HCT116 (cell line): ENCODE measurements at regions not wholly inside any gene's neighbourhood (a gene's known extent, or its start where the extent isn't known, plus 50 kb on each side); places are given as distances from the start of the nearest gene placed in this dataset.
A peak's percentile ranks its signal among the peaks of the same experiment; 100 is the strongest.

Source experiments
- ATAC-seq: fragments of 200-7000 bp; cut with Tn5 transposase; 2 replicates; pipeline ENCODE4 v1.9.1; 2020; ENCODE audit warnings: mild to moderate bottlenecking, moderate library complexity
- BruUV-seq: library from RNA; stranded (reverse); fragments of 400-500 nt; replicated peaks from 2 replicates; lab custom pipeline; 2021; lab: Mats Ljungman, UMichigan
- CTCF ChIA-PET: fragments of 300-600 bp; sonication (Branson Sonifier 250); formaldehyde crosslinking; loops from one replicate; lab custom pipeline; 2021; ENCODE audit warnings: antibody characterized with exemption; lab: Charles Lee
- POLR2A ChIA-PET: fragments of 300-600, 350-600 bp; sonication (Branson Sonifier 250); formaldehyde crosslinking; loops from one replicate; lab custom pipeline; 2021; ENCODE audit warnings: antibody characterized with exemption; lab: Charles Lee
- RAD21 ChIA-PET, 2 experiments: fragments of 300-600 bp; sonication (Branson Sonifier 250); formaldehyde crosslinking; loops; one replicate each; lab custom pipeline; 2023; ENCODE audit warnings: low total read pairs in 2 of 2; ENCODE audit not compliant: uncharacterized antibody in 2 of 2, unreplicated experiment in 2 of 2, low non-redundant PET in 1 of 2; lab: Charles Lee
- DNase-seq: peaks from one replicate; pipeline ENCODE4 v3.0.0-alpha.2; 2010; ENCODE audit warnings: low read depth, low spot score
- H2AFZ ChIP-seq: fragments of 200-600 bp; shearing (Covaris generic), sonication (generic); 2 replicates; pipeline ENCODE4 v1.6.1; 2017; ENCODE audit warnings: low read depth, mixed run types, mixed read lengths, antibody characterized with exemption, low read length; ENCODE audit not compliant: poor library complexity, severe bottlenecking
- H3K27ac ChIP-seq: 2 replicates; pipeline ENCODE4 v1.5.1; 2012; ENCODE audit warnings: low read depth, low read length
- H3K27me3 ChIP-seq: fragments of 200-600 bp; sonication (generic); 2 replicates; pipeline ENCODE4 v1.6.1; 2016; ENCODE audit warnings: mixed run types, low read length, mixed read lengths; ENCODE audit not compliant: insufficient read depth
- H3K36me3 ChIP-seq, 2 experiments: fragments of 200-500 bp in 1 of 2; fragments of 200-600 bp in 1 of 2; sonication (Bioruptor generic) in 1 of 2; sonication (generic) in 1 of 2; 2 replicates each; pipeline versions ENCODE4 v1.5.1 to v1.6.1; 2014 to 2016; ENCODE audit warnings: low read length in 2 of 2, inconsistent platforms in 1 of 2, mixed read lengths in 1 of 2, mixed run types in 1 of 2; ENCODE audit not compliant: insufficient read depth in 2 of 2, control insufficient read depth in 1 of 2
- H3K4me1 ChIP-seq, 2 experiments: fragments of 200-600 bp in 1 of 2; sonication (generic) in 1 of 2; 2 replicates each; pipeline versions ENCODE4 v1.5.1 to v1.6.1; 2012 to 2017; ENCODE audit warnings: low read length in 2 of 2, inconsistent platforms in 1 of 2, mild to moderate bottlenecking in 1 of 2, mixed read lengths in 1 of 2, mixed run types in 1 of 2, moderate library complexity in 1 of 2; ENCODE audit not compliant: insufficient read depth in 2 of 2, control insufficient read depth in 1 of 2
- H3K4me2 ChIP-seq: fragments of 200-600 bp; sonication (generic); 2 replicates; pipeline ENCODE4 v1.6.1; 2017; ENCODE audit warnings: mixed run types, low read length, mixed read lengths
- H3K4me3 ChIP-seq, 2 experiments: fragments of 200-600 bp in 1 of 2; sonication (generic) in 1 of 2; replicated peaks in 1 of 2; 2 replicates each; pipeline ENCODE4 v1.5.1; 2011 to 2016; ENCODE audit warnings: low read length in 2 of 2, control low read depth in 1 of 2, low read depth in 1 of 2, mild to moderate bottlenecking in 1 of 2, mixed read lengths in 1 of 2, mixed run types in 1 of 2
- H3K79me2 ChIP-seq: fragments of 200-600 bp; sonication (generic); 2 replicates; pipeline ENCODE4 v1.6.1; 2017; ENCODE audit warnings: mild to moderate bottlenecking, mixed run types, low read length, moderate library complexity, mixed read lengths; ENCODE audit not compliant: insufficient read depth
- H3K9ac ChIP-seq: fragments of 200-600 bp; sonication (generic); 2 replicates; pipeline ENCODE4 v1.6.1; 2016; ENCODE audit warnings: low read length, mixed read lengths
- H3K9me2 ChIP-seq: fragments of 200-600 bp; sonication (generic), shearing (Covaris generic); 2 replicates; pipeline ENCODE4 v1.6.1; 2017; ENCODE audit warnings: mixed run types, mild to moderate bottlenecking, moderate library complexity; ENCODE audit not compliant: insufficient read depth
- H3K9me3 ChIP-seq, 2 experiments: fragments of 200-500 bp in 1 of 2; fragments of 200-600 bp in 1 of 2; sonication (Bioruptor generic) in 1 of 2; sonication (generic) in 1 of 2; 2 replicates each; pipeline ENCODE4 v1.6.1; 2014 to 2017; ENCODE audit warnings: low read length in 2 of 2, mixed read lengths in 2 of 2, inconsistent platforms in 1 of 2, low read depth in 1 of 2, mild to moderate bottlenecking in 1 of 2, mixed run types in 1 of 2, moderate library complexity in 1 of 2; ENCODE audit not compliant: control insufficient read depth in 1 of 2, insufficient read depth in 1 of 2
- H4K20me1 ChIP-seq: fragments of 200-600 bp; sonication (generic), shearing (Covaris generic); 2 replicates; pipeline ENCODE4 v1.6.1; 2017; ENCODE audit warnings: mixed run types, mild to moderate bottlenecking, moderate library complexity; ENCODE audit not compliant: insufficient read depth
- ATF3 ChIP-seq: IDR thresholded peaks from 2 replicates; pipeline ENCODE4 v1.6.1; 2012
- CTCF ChIP-seq, 3 experiments: fragments of 200-600 bp in 1 of 3; sonication (generic) in 1 of 3; IDR thresholded peaks in 2 of 3; conservative IDR thresholded peaks in 1 of 3; 2 replicates each; pipeline ENCODE4 v1.5.1; 2012 to 2017; ENCODE audit warnings: low read depth in 2 of 3, low read length in 2 of 3, antibody characterized with exemption in 1 of 3, borderline replicate concordance in 1 of 3, control low read depth in 1 of 3, mild to moderate bottlenecking in 1 of 3, mixed read lengths in 1 of 3, mixed run types in 1 of 3, moderate library complexity in 1 of 3; ENCODE audit not compliant: insufficient read depth in 1 of 3
- EZH2 ChIP-seq: fragments of 200-600 bp; sonication (generic); IDR thresholded peaks from 2 replicates; pipeline ENCODE4 v1.6.1; 2017; ENCODE audit warnings: antibody characterized with exemption, mixed run types
- JUND ChIP-seq: IDR thresholded peaks from 2 replicates; pipeline ENCODE4 v1.6.1; 2012
- POLR2A ChIP-seq: IDR thresholded peaks from 2 replicates; pipeline ENCODE4 v1.7.0; 2011; ENCODE audit warnings: borderline replicate concordance; ENCODE audit not compliant: insufficient read depth, insufficient read length; ENCODE audit errors: extremely low read depth
- RAD21 ChIP-seq: IDR thresholded peaks from 2 replicates; pipeline ENCODE4 v1.6.1; 2012; ENCODE audit warnings: low read depth, mild to moderate bottlenecking
- REST ChIP-seq: IDR thresholded peaks from 2 replicates; pipeline ENCODE4 v1.6.1; 2012; ENCODE audit warnings: low read depth
- ZNF274 ChIP-seq: fragments of 200-500 bp; sonication (Bioruptor generic); IDR thresholded peaks from 2 replicates; pipeline ENCODE4 v1.6.1; 2014; ENCODE audit warnings: mild to moderate bottlenecking, low read depth, low read length, inconsistent platforms
- intact Hi-C: fragments of 100-400 bp; cut with micrococcal nuclease; formaldehyde crosslinking; loops from 2 replicates; pipeline ENCODE4 v1.10.0; 2022

DNA sequence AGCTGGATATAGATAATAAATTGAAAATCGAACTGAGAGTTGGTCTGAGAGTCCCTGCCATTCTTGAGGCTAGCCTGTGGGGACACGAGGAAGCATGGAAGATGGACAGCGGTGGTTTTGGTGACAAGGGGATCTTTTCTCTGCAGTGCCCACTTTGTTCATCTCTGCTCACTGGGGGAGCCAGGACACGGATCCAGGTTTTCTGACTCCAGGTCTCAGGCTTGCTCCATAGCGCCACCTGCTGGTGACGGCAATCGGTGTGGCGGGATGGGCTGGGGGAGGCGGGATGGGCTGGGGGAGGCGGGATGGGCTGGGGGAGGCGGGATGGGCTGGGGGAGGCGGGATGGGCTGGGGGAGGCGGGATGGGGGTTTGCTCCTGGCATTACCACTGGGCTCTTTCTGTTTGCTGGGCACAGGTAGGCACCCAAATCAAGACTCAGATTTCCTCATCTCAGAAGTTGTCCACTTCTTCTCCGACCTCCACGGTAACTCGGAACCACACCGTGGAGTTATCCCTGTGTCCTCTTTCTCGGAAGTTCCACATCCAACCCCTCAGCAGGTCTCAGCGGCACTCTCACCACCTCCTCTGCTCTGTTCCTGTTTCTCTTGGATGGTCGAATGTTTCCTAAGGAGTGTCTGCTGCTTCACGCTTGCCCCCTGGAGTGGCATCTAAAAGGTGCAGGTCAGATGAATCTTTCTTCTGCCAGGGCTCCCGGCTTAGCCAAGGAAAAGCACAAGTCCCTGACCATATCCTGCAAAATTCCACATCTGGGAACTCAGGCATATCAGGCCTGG, 142.4 kb downstream of the CYLD start:
- no peaks in the 10 kb centered on the region for H3K9me3 ChIP-seq
- H3K79me2 ChIP-seq: no peaks in the 10 kb centered on the region
- peak overlapping the region; percentile 61 for H2AFZ ChIP-seq
- ChIA-PET POLR2A (no interaction called here), RAD21 (interaction anchor here in 1 of 2 experiments (0.8 kb wide), 1 partner anchor 78 kb away, joined by 3 read pairs; no protein-coding TSS in a partner anchor), CTCF (interaction anchor here (1.0 to 1.7 kb wide), 3 partner anchors 10 to 78 kb away, joined by 3 to 11 read pairs (median 3); no protein-coding TSS in a partner anchor)
- peak overlapping the region; percentile 47; the same call in 1 of the 2 replicates for H3K4me2 ChIP-seq
- ATAC-seq (peak; percentile 87), DNase-seq (no peak)
- no peaks in the 10 kb centered on the region for H3K36me3 ChIP-seq
- intact Hi-C loops: no loop called here
- H4K20me1 ChIP-seq: no peaks in the 10 kb centered on the region
- TF ChIP-seq POLR2A (no peak), CTCF (IDR thresholded peaks at IDR 0.05 in 2 of 3, conservative IDR thresholded peaks at IDR 0.05 in 1 of 3; ENCODE audit: borderline replicate concordance in 1 of 3, insufficient read depth in 1 of 3, low read depth in 2 of 3, low read length in 2 of 3) (peak; percentile 13 to 69 (median 45); a peak in 4 of 6 replicates), REST (no peak), JUND (no peak), EZH2 (no peak), ZNF274 (no peak), ATF3 (no peak), RAD21 (peak; percentile 43)
- no TSS peak for BruUV-seq
- no peak overlapping the region for H3K27ac ChIP-seq
- no peak overlapping the region for H3K4me3 ChIP-seq
- 0 out of 2 replicates have a peak, but pooled peaks cover under 1% of the 10 kb centered on the region for H3K27me3 ChIP-seq
- H3K9me2 ChIP-seq: no peaks in the 10 kb centered on the region
- no peak overlapping the region for H3K9ac ChIP-seq
- no peaks in the 10 kb centered on the region for H3K4me1 ChIP-seq
